ENCODE measurements at regions not wholly inside any gene's neighbourhood (a gene's known extent, or its start where the extent isn't known, plus 50 kb on each side); places are given as distances from the start of the nearest gene placed in this dataset.

- Histone ChIP-seq H3K4me3 (ENCODE audit: low read depth, low read length) (no peak overlapping the region), H3K36me3 (ENCODE audit: control insufficient read depth, insufficient read depth, low read length) (no peaks in the 10 kb centered on the region), H3K27me3 (ENCODE audit: control insufficient read depth, insufficient read depth, low read length) (no peaks in the 10 kb centered on the region)
- no peak for TF ChIP-seq CTCF (IDR thresholded peaks at IDR 0.05; ENCODE audit: insufficient read depth, low read length, poor library complexity, severe bottlenecking)
- no peak for DNase-seq (ENCODE audit: low read depth)
Measured at GRCh38 chr4:175988511-175988910, 77.1 kb upstream of the WDR17 start.

- DNase-seq (ENCODE audit: low read depth) = no peak
- Histone ChIP-seq H3K27me3 (ENCODE audit: control insufficient read depth, insufficient read depth, low read length) (peaks cover under 1% of the 10 kb centered on the region), H3K36me3 (ENCODE audit: control insufficient read depth, insufficient read depth, low read length) (no peaks in the 10 kb centered on the region), H3K4me3 (ENCODE audit: low read depth, low read length) (no peak overlapping the region)
- no peak for TF ChIP-seq CTCF (IDR thresholded peaks at IDR 0.05; ENCODE audit: insufficient read depth, low read length, poor library complexity, severe bottlenecking)
Measured at GRCh38 chr4:175996206-175996605, 69.4 kb upstream of the WDR17 start.

GRCh38 chr4:175997291-175997690 lies 68.3 kb upstream of the WDR17 start:
- TF ChIP-seq CTCF (IDR thresholded peaks at IDR 0.05; ENCODE audit: insufficient read depth, low read length, poor library complexity, severe bottlenecking) = no peak
- no peaks in the 10 kb centered on the region for H3K36me3 ChIP-seq (ENCODE audit: control insufficient read depth, insufficient read depth, low read length)
- peaks cover 3% of the 10 kb centered on the region for H3K27me3 ChIP-seq (ENCODE audit: control insufficient read depth, insufficient read depth, low read length)
- no peak overlapping the region for H3K4me3 ChIP-seq (ENCODE audit: low read depth, low read length)
- no peak for DNase-seq (ENCODE audit: low read depth)

GRCh38 chr4:175998782-175999181 lies 66.9 kb upstream of the WDR17 start:
- Histone ChIP-seq H3K36me3 (ENCODE audit: control insufficient read depth, insufficient read depth, low read length) (no peaks in the 10 kb centered on the region), H3K4me3 (ENCODE audit: low read depth, low read length) (no peak overlapping the region), H3K27me3 (ENCODE audit: control insufficient read depth, insufficient read depth, low read length) (peaks cover 3% of the 10 kb centered on the region)
- TF ChIP-seq CTCF (IDR thresholded peaks at IDR 0.05; ENCODE audit: insufficient read depth, low read length, poor library complexity, severe bottlenecking) = no peak
- DNase-seq (ENCODE audit: low read depth) = no peak

GRCh38 chr4:175999944-176000343 lies 65.7 kb upstream of the WDR17 start:
- TF ChIP-seq CTCF (IDR thresholded peaks at IDR 0.05; ENCODE audit: insufficient read depth, low read length, poor library complexity, severe bottlenecking) = no peak
- DNase-seq (ENCODE audit: low read depth) = no peak
- Histone ChIP-seq H3K27me3 (ENCODE audit: control insufficient read depth, insufficient read depth, low read length) (peaks cover 3% of the 10 kb centered on the region), H3K36me3 (ENCODE audit: control insufficient read depth, insufficient read depth, low read length) (no peaks in the 10 kb centered on the region), H3K4me3 (ENCODE audit: low read depth, low read length) (no peak overlapping the region)

- TF ChIP-seq CTCF (IDR thresholded peaks at IDR 0.05; ENCODE audit: insufficient read depth, low read length, poor library complexity, severe bottlenecking) = no peak
- no peaks in the 10 kb centered on the region for H3K36me3 ChIP-seq (ENCODE audit: control insufficient read depth, insufficient read depth, low read length)
- peak overlapping the region; percentile 58 for H3K4me3 ChIP-seq (ENCODE audit: low read depth, low read length)
- peak; percentile 10 for DNase-seq (ENCODE audit: low read depth)
- H3K27me3 ChIP-seq (ENCODE audit: control insufficient read depth, insufficient read depth, low read length) = peaks cover 3% of the 10 kb centered on the region
Measured at GRCh38 chr4:176001151-176002006, 64.3 kb upstream of the WDR17 start.
